Colonic mucosa (tissue), 4 donors: ENCODE measurements at regions not wholly inside any gene's neighbourhood (a gene's known extent, or its start where the extent isn't known, plus 50 kb on each side); places are given as distances from the start of the nearest gene placed in this dataset.

Experiments used
- DNase-seq: peaks from one replicate; pipeline ENCODE4 v3.0.0-alpha.2; 2020
- H3K27ac ChIP-seq: fragments of 200-600 bp; one replicate; pipeline ENCODE4 v1.8.0; 2021
- H3K27me3 ChIP-seq: fragments of 200-600 bp; one replicate; pipeline ENCODE4 v1.8.0; 2021
- H3K36me3 ChIP-seq: fragments of 200-600 bp; one replicate; pipeline ENCODE4 v1.8.0; 2021
- H3K4me1 ChIP-seq: fragments of 200-600 bp; one replicate; pipeline ENCODE4 v1.8.0; 2021; ENCODE audit warnings: mild to moderate bottlenecking
- H3K4me3 ChIP-seq: fragments of 200-600 bp; one replicate; pipeline ENCODE4 v1.8.0; 2021
- H3K9ac ChIP-seq, 2 donors: one replicate each; pipeline ENCODE4 v1.7.0; 2013; ENCODE audit warnings: control low read depth in 2 of 2, low read depth in 2 of 2, low read length in 2 of 2
- H3K9me3 ChIP-seq: fragments of 200-600 bp; one replicate; pipeline ENCODE4 v1.8.0; 2021
- intact Hi-C: fragments of 100-400 bp; cut with DNase I; formaldehyde crosslinking; loops from one replicate; pipeline ENCODE4 v1.14.1; 2022
- TF ChIP-seq, protein P1 (sequence below): fragments of 200-600 bp; IDR thresholded peaks from one replicate; pipeline ENCODE4 v1.8.0; 2022; ENCODE audit warnings: antibody characterized with exemption, mild to moderate bottlenecking
- donor health status: healthy.
- donor health status: DM: no; HTN: no; CAD: no.
- donor health status: DM: no; HTN: no; CAD: no.

DNA sequence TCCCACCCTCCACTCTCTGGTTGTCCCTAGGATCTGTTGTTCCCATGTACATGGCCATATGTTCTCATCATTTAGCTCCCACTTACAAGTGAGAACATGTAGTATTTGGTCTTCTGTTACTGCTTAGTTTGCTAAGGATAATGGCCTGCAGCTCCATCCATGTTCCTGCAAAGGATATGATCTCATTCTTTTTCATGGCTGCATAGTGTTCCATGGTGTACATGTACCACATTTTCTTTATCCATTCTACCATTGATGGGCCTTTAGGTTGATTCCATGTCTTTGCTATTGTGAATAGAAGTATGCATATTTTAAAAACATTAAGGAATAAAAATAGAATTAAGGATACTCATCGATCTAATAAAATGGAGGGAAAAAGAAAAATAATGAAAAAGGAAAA lies 278.4 kb downstream of the MBNL1 start:
- no peaks in the 10 kb centered on the region for H3K36me3 ChIP-seq
- TF ChIP-seq, protein P1, sequence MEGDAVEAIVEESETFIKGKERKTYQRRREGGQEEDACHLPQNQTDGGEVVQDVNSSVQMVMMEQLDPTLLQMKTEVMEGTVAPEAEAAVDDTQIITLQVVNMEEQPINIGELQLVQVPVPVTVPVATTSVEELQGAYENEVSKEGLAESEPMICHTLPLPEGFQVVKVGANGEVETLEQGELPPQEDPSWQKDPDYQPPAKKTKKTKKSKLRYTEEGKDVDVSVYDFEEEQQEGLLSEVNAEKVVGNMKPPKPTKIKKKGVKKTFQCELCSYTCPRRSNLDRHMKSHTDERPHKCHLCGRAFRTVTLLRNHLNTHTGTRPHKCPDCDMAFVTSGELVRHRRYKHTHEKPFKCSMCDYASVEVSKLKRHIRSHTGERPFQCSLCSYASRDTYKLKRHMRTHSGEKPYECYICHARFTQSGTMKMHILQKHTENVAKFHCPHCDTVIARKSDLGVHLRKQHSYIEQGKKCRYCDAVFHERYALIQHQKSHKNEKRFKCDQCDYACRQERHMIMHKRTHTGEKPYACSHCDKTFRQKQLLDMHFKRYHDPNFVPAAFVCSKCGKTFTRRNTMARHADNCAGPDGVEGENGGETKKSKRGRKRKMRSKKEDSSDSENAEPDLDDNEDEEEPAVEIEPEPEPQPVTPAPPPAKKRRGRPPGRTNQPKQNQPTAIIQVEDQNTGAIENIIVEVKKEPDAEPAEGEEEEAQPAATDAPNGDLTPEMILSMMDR: no peak
- DNase-seq: no peak
- H3K4me1 ChIP-seq: no peaks in the 10 kb centered on the region
- no peaks in the 10 kb centered on the region for H3K9me3 ChIP-seq
- H3K9ac ChIP-seq: no peak overlapping the region
- H3K4me3 ChIP-seq: no peak overlapping the region
- H3K27me3 ChIP-seq: no peaks in the 10 kb centered on the region
- intact Hi-C loops: no loop called here
- no peak overlapping the region for H3K27ac ChIP-seq

DNA sequence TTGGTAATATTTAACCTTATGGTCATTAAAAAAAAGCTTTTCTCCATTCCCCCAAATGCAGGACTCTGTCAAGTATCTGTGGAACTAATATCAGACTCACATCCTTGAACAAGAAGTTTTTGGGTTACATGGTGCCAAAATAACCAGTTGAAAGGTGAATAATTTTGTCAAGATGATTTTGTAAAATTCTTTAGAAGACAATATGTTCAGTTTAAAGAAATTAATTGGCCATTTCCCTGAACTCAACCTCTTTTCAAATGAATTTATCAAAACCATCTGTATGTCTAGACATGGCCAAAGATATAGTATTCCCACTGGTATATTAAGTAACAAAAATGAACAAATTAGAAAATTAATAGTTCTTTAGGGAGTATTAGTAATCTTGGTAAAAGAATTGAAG lies 280.5 kb downstream of the MBNL1 start:
- TF ChIP-seq, protein P1: no peak
- Histone ChIP-seq H3K9ac (no peak overlapping the region), H3K4me3 (no peak overlapping the region), H3K27me3 (no peaks in the 10 kb centered on the region), H3K36me3 (no peaks in the 10 kb centered on the region), H3K4me1 (no peaks in the 10 kb centered on the region), H3K27ac (no peak overlapping the region), H3K9me3 (no peaks in the 10 kb centered on the region)
- intact Hi-C loops: no loop called here
- DNase-seq: no peak

- intact Hi-C loops: no loop called here
- H3K9ac ChIP-seq: no peak overlapping the region
These were observed 281.6 kb downstream of the MBNL1 start for GRCh38 chr3:152550284-152550683.

GRCh38 chr3:152554980-152555379 lies 280.0 kb upstream of the P2RY1 start:
- no peak for DNase-seq
- Histone ChIP-seq H3K4me3 (no peak overlapping the region), H3K36me3 (no peaks in the 10 kb centered on the region), H3K9ac (no peak overlapping the region), H3K4me1 (no peaks in the 10 kb centered on the region), H3K27me3 (no peaks in the 10 kb centered on the region), H3K9me3 (no peaks in the 10 kb centered on the region), H3K27ac (no peak overlapping the region)
- intact Hi-C loops: no loop called here
- TF ChIP-seq, protein P1: no peak

More at GRCh38 chr3:152550284-152550683, 281.6 kb downstream of the MBNL1 start:
- Histone ChIP-seq H3K27ac (no peak overlapping the region), H3K9me3 (no peaks in the 10 kb centered on the region), H3K4me1 (no peaks in the 10 kb centered on the region), H3K27me3 (no peaks in the 10 kb centered on the region), H3K4me3 (no peak overlapping the region), H3K36me3 (no peaks in the 10 kb centered on the region)
- DNase-seq: no peak
- TF ChIP-seq, protein P1: no peak

GRCh38 chr3:152555666-152556291 lies 279.2 kb upstream of the P2RY1 start:
- no peaks in the 10 kb centered on the region for H3K36me3 ChIP-seq
- TF ChIP-seq, protein P1: no peak
- H3K9ac ChIP-seq: no peak overlapping the region
- H3K27me3 ChIP-seq: no peaks in the 10 kb centered on the region
- H3K4me3 ChIP-seq: no peak overlapping the region
- intact Hi-C loops: no loop called here
- DNase-seq: no peak
- no peaks in the 10 kb centered on the region for H3K9me3 ChIP-seq
- no peaks in the 10 kb centered on the region for H3K4me1 ChIP-seq
- no peak overlapping the region for H3K27ac ChIP-seq
